Type B pancreatic cell (in vitro differentiated cells): ENCODE measurements at regions not wholly inside any gene's neighbourhood (a gene's known extent, or its start where the extent isn't known, plus 50 kb on each side); places are given as distances from the start of the nearest gene placed in this dataset.

Experiments used
- DNase-seq: peaks from one replicate; pipeline ENCODE4 v3.0.0; 2021; ENCODE audit warnings: mixed read lengths; ENCODE audit not compliant: unreplicated experiment; ENCODE audit errors: extremely low spot score
- H3K27ac Mint-ChIP-seq: 2 replicates; pipeline ENCODE4 v1.8.0; 2021; ENCODE audit warnings: mild to moderate bottlenecking, mixed read lengths
- H3K27me3 Mint-ChIP-seq: 2 replicates; pipeline ENCODE4 v1.8.0; 2021; ENCODE audit warnings: mixed read lengths
- H3K36me3 Mint-ChIP-seq: 2 replicates; pipeline ENCODE4 v1.8.0; 2021; ENCODE audit warnings: mixed read lengths
- H3K4me1 Mint-ChIP-seq: one replicate; pipeline ENCODE4 v1.8.0; 2021; ENCODE audit warnings: mixed read lengths; ENCODE audit not compliant: unreplicated experiment
- H3K4me3 Mint-ChIP-seq: 2 replicates; pipeline ENCODE4 v1.8.0; 2021; ENCODE audit warnings: mild to moderate bottlenecking, mixed read lengths
- H3K9me3 Mint-ChIP-seq: 2 replicates; pipeline ENCODE4 v1.8.0; 2021; ENCODE audit warnings: mixed read lengths
- CTCF ChIP-seq: fragments of 200-600 bp; sonication (generic); conservative IDR thresholded peaks from 2 replicates; pipeline ENCODE4 v1.5.0; 2021; ENCODE audit warnings: antibody characterized with exemption, mild to moderate bottlenecking

DNA sequence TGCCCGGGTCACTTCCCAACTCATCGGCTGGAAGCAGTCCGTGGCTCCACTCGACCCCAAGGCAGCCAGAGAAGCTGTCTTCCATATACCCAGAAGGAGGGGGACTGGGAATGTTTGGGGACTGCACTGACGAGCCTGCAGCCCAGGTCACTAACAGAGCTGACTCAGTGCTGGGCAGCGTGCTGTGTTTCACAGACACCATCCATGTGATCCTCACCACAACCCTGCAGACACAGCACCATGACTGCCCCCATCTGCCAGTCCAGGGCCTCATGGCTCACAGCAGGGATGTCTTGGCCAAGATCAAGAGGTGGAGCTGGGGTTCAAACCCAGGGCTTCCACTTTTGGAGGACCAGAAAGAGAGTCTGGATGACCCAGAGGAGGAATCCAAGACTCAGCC is 67.9 kb downstream of the KLHDC7A start:
- peaks cover 56% of the 10 kb centered on the region for H3K27me3 Mint-ChIP-seq
- no peaks in the 10 kb centered on the region for H3K4me1 Mint-ChIP-seq

GRCh38 chr1:18549106-18549505 is 68.4 kb downstream of the KLHDC7A start:
- H3K4me1 Mint-ChIP-seq = no peaks in the 10 kb centered on the region
- DNase-seq = no peak
- no peaks in the 10 kb centered on the region for H3K9me3 Mint-ChIP-seq
- no peaks in the 10 kb centered on the region for H3K36me3 Mint-ChIP-seq
- H3K27ac Mint-ChIP-seq = no peak overlapping the region
- H3K27me3 Mint-ChIP-seq = peaks cover 56% of the 10 kb centered on the region
- no peak overlapping the region for H3K4me3 Mint-ChIP-seq
- TF ChIP-seq CTCF = no peak

More for the DNA sequence above, 67.9 kb downstream of the KLHDC7A start:
- no peaks in the 10 kb centered on the region for H3K36me3 Mint-ChIP-seq
- H3K27ac Mint-ChIP-seq = no peak overlapping the region
- no peak for TF ChIP-seq CTCF
- no peaks in the 10 kb centered on the region for H3K9me3 Mint-ChIP-seq
- no peak for DNase-seq
- H3K4me3 Mint-ChIP-seq = no peak overlapping the region

- no peak for TF ChIP-seq CTCF
- no peak overlapping the region for H3K27ac Mint-ChIP-seq
- H3K9me3 Mint-ChIP-seq = no peaks in the 10 kb centered on the region
- no peak for DNase-seq
- H3K36me3 Mint-ChIP-seq = no peaks in the 10 kb centered on the region
- no peak overlapping the region for H3K4me3 Mint-ChIP-seq
- no peaks in the 10 kb centered on the region for H3K4me1 Mint-ChIP-seq
- H3K27me3 Mint-ChIP-seq = peaks cover 48% of the 10 kb centered on the region
Observed at GRCh38 chr1:18549906-18550305, 69.2 kb downstream of the KLHDC7A start.

DNA sequence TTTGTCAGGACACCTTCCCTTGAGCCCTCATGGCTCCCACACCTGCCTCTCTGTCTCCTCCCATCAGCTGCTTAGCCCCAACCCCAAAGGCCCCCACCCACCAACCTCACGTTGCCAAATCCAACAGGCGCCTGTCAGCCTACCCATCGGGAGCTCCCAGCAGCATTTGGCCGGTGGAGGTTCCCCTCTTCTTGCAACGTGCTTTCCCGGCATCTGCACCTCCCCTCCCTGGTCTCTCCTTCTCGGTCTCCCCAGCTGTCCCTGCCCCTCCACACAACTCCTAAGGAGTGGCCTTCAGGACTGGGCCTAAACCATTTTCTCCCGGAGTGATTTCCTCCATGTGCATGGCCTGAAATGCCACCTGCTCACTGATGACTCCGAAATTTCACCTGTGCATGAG is 71.9 kb downstream of the KLHDC7A start:
- Mint-ChIP-seq H3K36me3 (no peaks in the 10 kb centered on the region), H3K27me3 (peaks cover 47% of the 10 kb centered on the region), H3K4me1 (peaks cover 6% of the 10 kb centered on the region), H3K4me3 (no peak overlapping the region), H3K27ac (no peak overlapping the region), H3K9me3 (no peaks in the 10 kb centered on the region)
- DNase-seq = no peak
- no peak for TF ChIP-seq CTCF

- Mint-ChIP-seq H3K9me3 (no peaks in the 10 kb centered on the region), H3K27ac (no peak overlapping the region), H3K4me1 (peaks cover 14% of the 10 kb centered on the region), H3K4me3 (no peak overlapping the region), H3K36me3 (no peaks in the 10 kb centered on the region), H3K27me3 (peaks cover 49% of the 10 kb centered on the region)
- no peak for DNase-seq
- no peak for TF ChIP-seq CTCF
Observed at GRCh38 chr1:18553388-18553787, 72.7 kb downstream of the KLHDC7A start.

- H3K27me3 Mint-ChIP-seq = peaks cover 55% of the 10 kb centered on the region
- no peaks in the 10 kb centered on the region for H3K36me3 Mint-ChIP-seq
- peaks cover 15% of the 10 kb centered on the region for H3K4me1 Mint-ChIP-seq
- TF ChIP-seq CTCF = no peak
- no peak for DNase-seq
- H3K4me3 Mint-ChIP-seq = no peak overlapping the region
- no peak overlapping the region for H3K27ac Mint-ChIP-seq
- H3K9me3 Mint-ChIP-seq = no peaks in the 10 kb centered on the region
Observed at GRCh38 chr1:18554099-18554498, 73.4 kb downstream of the KLHDC7A start.
